Astrocyte of the cerebellum (primary cell): ENCODE measurements at regions not wholly inside any gene's neighbourhood (a gene's known extent, or its start where the extent isn't known, plus 50 kb on each side); places are given as distances from the start of the nearest gene placed in this dataset.

Source experiments
- DNase-seq: peaks from one replicate; pipeline ENCODE4 v3.0.0-alpha.2; 2011; ENCODE audit warnings: low read depth
- H3K4me3 ChIP-seq: 2 replicates; pipeline ENCODE4 v1.5.1; 2011; ENCODE audit warnings: mild to moderate bottlenecking, low read depth, low read length, moderate library complexity
- in situ Hi-C: cut with HindIII; loops from 2 replicates; pipeline ENCODE4 v1.10.0; 2017; ENCODE audit warnings: low sequenced_read_pairs
- TF ChIP-seq, protein P1 (sequence below): IDR thresholded peaks from 2 replicates; pipeline ENCODE4 v1.5.1; 2012; ENCODE audit warnings: low read length, low read depth, moderate library complexity, mild to moderate bottlenecking; ENCODE audit errors: missing control alignments

DNA sequence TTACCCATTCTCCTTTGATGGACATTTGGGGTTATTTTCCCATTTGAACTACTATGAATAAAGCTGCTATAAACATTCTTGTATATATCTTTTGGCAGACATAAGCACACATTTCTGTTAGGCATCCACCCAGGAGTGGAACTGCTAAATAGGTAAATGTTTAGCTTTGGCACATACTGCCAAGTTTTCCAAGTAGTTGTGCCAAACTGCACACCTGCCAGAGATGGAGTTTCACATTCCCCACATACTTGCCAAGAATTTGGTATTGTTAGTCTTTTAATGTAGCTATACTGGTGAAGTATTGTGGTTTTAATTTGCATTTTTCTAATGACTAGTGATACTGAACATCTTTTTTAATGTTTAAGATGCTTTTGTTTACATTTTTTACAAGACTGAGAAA is 201.0 kb downstream of the GXYLT1 start:
- no peak overlapping the region for H3K4me3 ChIP-seq
- DNase-seq = no peak
- in situ Hi-C loops = loop anchor here (10.0 kb wide), 1 partner anchor 391 kb away; no protein-coding TSS in a partner anchor
- TF ChIP-seq, protein P1, sequence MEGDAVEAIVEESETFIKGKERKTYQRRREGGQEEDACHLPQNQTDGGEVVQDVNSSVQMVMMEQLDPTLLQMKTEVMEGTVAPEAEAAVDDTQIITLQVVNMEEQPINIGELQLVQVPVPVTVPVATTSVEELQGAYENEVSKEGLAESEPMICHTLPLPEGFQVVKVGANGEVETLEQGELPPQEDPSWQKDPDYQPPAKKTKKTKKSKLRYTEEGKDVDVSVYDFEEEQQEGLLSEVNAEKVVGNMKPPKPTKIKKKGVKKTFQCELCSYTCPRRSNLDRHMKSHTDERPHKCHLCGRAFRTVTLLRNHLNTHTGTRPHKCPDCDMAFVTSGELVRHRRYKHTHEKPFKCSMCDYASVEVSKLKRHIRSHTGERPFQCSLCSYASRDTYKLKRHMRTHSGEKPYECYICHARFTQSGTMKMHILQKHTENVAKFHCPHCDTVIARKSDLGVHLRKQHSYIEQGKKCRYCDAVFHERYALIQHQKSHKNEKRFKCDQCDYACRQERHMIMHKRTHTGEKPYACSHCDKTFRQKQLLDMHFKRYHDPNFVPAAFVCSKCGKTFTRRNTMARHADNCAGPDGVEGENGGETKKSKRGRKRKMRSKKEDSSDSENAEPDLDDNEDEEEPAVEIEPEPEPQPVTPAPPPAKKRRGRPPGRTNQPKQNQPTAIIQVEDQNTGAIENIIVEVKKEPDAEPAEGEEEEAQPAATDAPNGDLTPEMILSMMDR = no peak

DNA sequence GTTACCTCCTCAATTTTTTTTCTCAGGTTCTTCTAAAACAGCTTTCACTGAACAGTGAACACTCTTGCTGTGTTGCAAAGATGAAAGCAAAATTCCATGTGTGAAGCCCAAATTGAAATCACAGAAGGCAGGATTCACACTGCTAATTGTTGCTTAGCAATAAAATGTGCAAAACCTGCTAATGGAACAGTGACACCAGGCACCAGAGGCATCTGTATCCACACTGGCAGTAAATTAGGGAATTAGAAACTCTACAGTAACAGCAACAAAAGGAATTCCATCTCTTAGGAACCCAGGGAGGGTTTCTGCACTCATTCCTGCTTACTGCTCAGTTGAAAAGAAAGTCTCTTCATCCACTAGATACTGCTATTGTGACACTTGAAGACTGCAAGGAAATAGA is 202.3 kb downstream of the GXYLT1 start:
- in situ Hi-C loops = loop anchor here (10.0 kb wide), 1 partner anchor 392 kb away; no protein-coding TSS in a partner anchor
- TF ChIP-seq, protein P1 = no peak
- no peak for DNase-seq
- H3K4me3 ChIP-seq = no peak overlapping the region

DNA sequence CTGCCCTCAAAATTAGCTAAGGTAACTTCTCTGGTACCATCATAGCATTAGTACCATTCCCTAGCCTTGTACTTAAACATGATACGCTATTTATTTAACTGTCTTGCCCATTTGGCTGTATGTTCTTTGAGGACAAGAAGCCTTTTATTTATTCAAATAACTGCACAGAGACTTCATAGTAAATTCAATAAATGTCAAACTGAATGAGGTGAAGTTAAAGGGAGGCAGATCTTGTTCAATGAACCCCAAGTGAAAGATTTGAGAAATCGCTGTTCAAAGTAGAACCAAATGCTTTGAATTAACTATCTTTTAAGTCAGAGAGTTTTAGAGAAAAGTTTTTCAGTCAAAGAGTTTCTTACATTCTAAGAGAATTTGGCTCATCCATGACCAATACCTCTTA is 203.6 kb downstream of the GXYLT1 start:
- TF ChIP-seq, protein P1 = no peak
- in situ Hi-C loops = loop anchor here (10.0 kb wide), 1 partner anchor 394 kb away; no protein-coding TSS in a partner anchor

DNA sequence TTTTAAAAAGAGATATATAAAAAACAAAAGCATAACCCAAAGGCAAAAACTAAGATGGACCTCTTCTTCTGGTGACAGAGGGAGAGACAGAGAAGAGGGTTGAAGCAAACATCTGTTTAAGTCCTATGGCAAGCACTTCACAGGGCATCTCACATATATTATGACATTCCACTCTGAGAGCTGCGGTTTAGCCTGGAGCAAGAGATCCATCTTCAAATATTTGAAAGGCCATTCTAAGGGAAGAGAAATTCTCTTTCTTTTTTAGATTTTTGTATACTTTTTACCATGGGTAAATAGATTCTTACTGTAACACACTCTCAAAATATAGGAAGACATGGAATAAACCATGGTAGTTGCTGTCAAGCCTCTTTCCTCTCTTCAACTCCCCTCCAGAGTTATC is 204.1 kb downstream of the GXYLT1 start:
- DNase-seq = no peak
- TF ChIP-seq, protein P1 = no peak
- in situ Hi-C loops = loop anchor here (10.0 kb wide), 1 partner anchor 394 kb away; no protein-coding TSS in a partner anchor
- H3K4me3 ChIP-seq = no peak overlapping the region

More for the DNA sequence above, 203.6 kb downstream of the GXYLT1 start:
- no peak for DNase-seq
- H3K4me3 ChIP-seq = no peak overlapping the region

DNA sequence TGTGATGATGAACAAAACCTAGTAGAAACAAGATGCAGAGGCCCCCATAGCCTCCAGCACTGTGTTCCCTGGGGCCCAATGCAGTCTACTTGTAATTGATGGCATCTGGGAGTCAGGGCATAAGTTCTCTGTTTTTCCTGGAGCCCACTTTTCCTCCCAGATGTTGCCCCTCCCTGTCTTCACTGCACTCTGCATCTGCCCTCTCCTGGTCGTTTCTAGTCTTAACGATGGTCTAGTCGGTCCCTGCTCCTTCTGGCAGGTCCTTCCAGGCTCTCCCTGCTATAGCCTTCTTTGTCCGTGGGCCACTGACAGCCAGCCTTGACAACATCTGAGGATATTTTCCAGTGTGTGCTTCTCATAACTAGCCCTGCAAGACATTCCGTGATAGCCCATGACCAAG is 208.3 kb downstream of the GXYLT1 start:
- no peak overlapping the region for H3K4me3 ChIP-seq
- TF ChIP-seq, protein P1 = no peak
- DNase-seq = no peak
- in situ Hi-C loops = no loop called here

DNA sequence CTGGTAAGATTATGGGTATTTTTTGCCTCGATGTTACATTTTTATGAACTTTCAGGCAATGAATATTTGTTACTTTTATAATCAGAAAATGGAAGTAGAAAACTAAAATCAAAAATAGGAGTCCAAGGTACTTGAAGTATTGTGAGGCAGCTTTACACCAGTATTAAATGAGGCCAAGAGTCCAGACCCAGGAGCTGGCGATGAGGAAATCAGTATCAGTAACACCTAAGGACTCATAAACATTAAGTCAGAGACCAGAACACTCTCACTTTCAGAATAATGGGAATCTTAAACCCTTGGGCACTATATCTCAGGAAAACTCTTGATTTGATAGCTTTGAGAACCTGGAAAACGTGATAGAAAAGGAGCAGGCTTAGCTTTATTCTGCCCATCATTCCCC is 208.8 kb downstream of the GXYLT1 start:
- no peak for DNase-seq
- TF ChIP-seq, protein P1 = no peak
- in situ Hi-C loops = no loop called here
- H3K4me3 ChIP-seq = no peak overlapping the region
